Caki2 (cell line): ENCODE measurements at regions not wholly inside any gene's neighbourhood (a gene's known extent, or its start where the extent isn't known, plus 50 kb on each side); places are given as distances from the start of the nearest gene placed in this dataset.
"Not testable (repeated sequence)": the region's sequence is repeated elsewhere in the genome, so short reads cannot be mapped to it uniquely, and the experiment has no call there.

Experiments used
- DNase-seq: peaks from one replicate; pipeline ENCODE4 v3.0.0-alpha.2; 2015; ENCODE audit warnings: low read depth
- in situ Hi-C: cut with HindIII; loops from 2 replicates; pipeline ENCODE4 v1.10.0; 2016; ENCODE audit warnings: low sequenced_read_pairs, low pct_unique_long_range_greater_than_20kb, mixed read lengths

- in situ Hi-C loops: no loop called here
- DNase-seq: no peak
Measured at GRCh38 chr17:49898366-49899190, 50.7 kb upstream of the TAC4 start.

- in situ Hi-C loops: no loop called here
- DNase-seq: no peak
Measured at GRCh38 chr17:49899191-49899485, 51.3 kb upstream of the TAC4 start.

GRCh38 chr17:49899588-49899987 lies 51.7 kb upstream of the TAC4 start:
- no peak for DNase-seq
- in situ Hi-C loops: no loop called here

GRCh38 chr17:49900801-49901200 lies 52.9 kb upstream of the TAC4 start:
- in situ Hi-C loops: loop anchor here (10.0 kb wide), 1 partner anchor 94 kb away; the partner anchor contains the start of gene DLX3
- not testable (repeated sequence) for DNase-seq

- in situ Hi-C loops: loop anchor here (10.0 kb wide), 1 partner anchor 93 kb away; the partner anchor contains the start of gene DLX3
- DNase-seq: no peak
Measured at GRCh38 chr17:49901460-49902331, 53.8 kb upstream of the TAC4 start.

GRCh38 chr17:49903523-49903922 lies 55.7 kb upstream of the TAC4 start:
- in situ Hi-C loops: loop anchor here (10.0 kb wide), 1 partner anchor 91 kb away; the partner anchor contains the start of gene DLX3
- no peak for DNase-seq

- no peak for DNase-seq
- in situ Hi-C loops: loop anchor here (10.0 kb wide), 1 partner anchor 90 kb away; the partner anchor contains the start of gene DLX3
Measured at GRCh38 chr17:49904893-49905292, 57.0 kb upstream of the TAC4 start.

GRCh38 chr17:49906531-49907136 lies 58.8 kb upstream of the TAC4 start:
- no peak for DNase-seq
- in situ Hi-C loops: loop anchor here (10.0 kb wide), 1 partner anchor 88 kb away; the partner anchor contains the start of gene DLX3

- DNase-seq: no peak
- in situ Hi-C loops: loop anchor here (10.0 kb wide), 1 partner anchor 88 kb away; the partner anchor contains the start of gene DLX3
Measured at GRCh38 chr17:49907279-49907678, 59.4 kb upstream of the TAC4 start.

- DNase-seq: no peak
- in situ Hi-C loops: loop anchor here (10.0 kb wide), 1 partner anchor 86 kb away; the partner anchor contains the start of gene DLX3
Measured at GRCh38 chr17:49908782-49909714, 59.9 kb upstream of the DLX4 start.

- DNase-seq: no peak
- in situ Hi-C loops: no loop called here
Measured at GRCh38 chr17:49910094-49910857, 58.7 kb upstream of the DLX4 start.

GRCh38 chr17:49910858-49911204 lies 58.2 kb upstream of the DLX4 start:
- in situ Hi-C loops: no loop called here
- DNase-seq: no peak

- in situ Hi-C loops: no loop called here
Measured at GRCh38 chr17:49911719-49912118, 57.3 kb upstream of the DLX4 start.

GRCh38 chr17:49913226-49914095 lies 55.5 kb upstream of the DLX4 start:
- in situ Hi-C loops: no loop called here
- DNase-seq: peak; percentile 33

More at GRCh38 chr17:49911719-49912118, 57.3 kb upstream of the DLX4 start:
- no peak for DNase-seq

- in situ Hi-C loops: no loop called here
- DNase-seq: no peak
Measured at GRCh38 chr17:49914096-49914490, 54.9 kb upstream of the DLX4 start.

- in situ Hi-C loops: no loop called here
Measured at GRCh38 chr17:49914664-49915063, 54.3 kb upstream of the DLX4 start.

More at GRCh38 chr17:49914664-49915063, 54.3 kb upstream of the DLX4 start:
- DNase-seq: no peak
